GM10266 (cell line): ENCODE measurements at regions not wholly inside any gene's neighbourhood (a gene's known extent, or its start where the extent isn't known, plus 50 kb on each side); places are given as distances from the start of the nearest gene placed in this dataset.

Source experiments
- DNase-seq: peaks from one replicate; pipeline ENCODE4 v3.0.0; 2012; ENCODE audit errors: extremely low spot score
- CTCF ChIP-seq: IDR thresholded peaks from 2 replicates; pipeline ENCODE4 v1.5.1; 2012; ENCODE audit warnings: mild to moderate bottlenecking, low read depth; ENCODE audit not compliant: control insufficient read depth, insufficient read depth; ENCODE audit errors: missing control alignments

GRCh38 chr5:107021575-107021974, 649.2 kb downstream of the EFNA5 start:
- TF ChIP-seq CTCF = no peak
- DNase-seq = no peak

- TF ChIP-seq CTCF = no peak
- DNase-seq = no peak
These were observed 650.1 kb downstream of the EFNA5 start for GRCh38 chr5:107020626-107021025.

DNA sequence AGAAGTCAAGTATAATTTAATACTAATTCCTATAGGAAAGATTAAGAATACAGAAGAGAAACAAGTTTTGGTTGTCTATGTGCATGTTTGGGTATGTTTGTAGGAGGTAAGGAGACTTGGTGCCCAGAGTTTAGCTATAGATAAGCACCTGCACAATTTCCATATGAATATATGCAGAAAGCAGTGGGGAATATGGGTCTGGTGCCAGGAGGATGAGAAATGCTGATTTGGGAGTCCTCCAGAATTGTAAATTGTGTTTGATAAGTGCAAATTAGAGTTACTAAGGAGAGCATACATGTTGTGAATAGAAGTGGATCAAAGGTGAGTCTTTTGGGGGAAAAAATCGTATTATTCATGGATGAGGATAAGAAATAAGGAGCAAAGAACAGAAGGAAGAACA, 653.1 kb downstream of the EFNA5 start:
- no peak for TF ChIP-seq CTCF
- DNase-seq = no peak

- DNase-seq = no peak
- no peak for TF ChIP-seq CTCF
These were observed 658.4 kb downstream of the EFNA5 start for GRCh38 chr5:107012371-107012770.

GRCh38 chr5:107011605-107012004, 659.1 kb downstream of the EFNA5 start:
- TF ChIP-seq CTCF = no peak
- DNase-seq = no peak

GRCh38 chr5:107010060-107010459, 660.7 kb downstream of the EFNA5 start:
- DNase-seq = no peak
- TF ChIP-seq CTCF = no peak

DNA sequence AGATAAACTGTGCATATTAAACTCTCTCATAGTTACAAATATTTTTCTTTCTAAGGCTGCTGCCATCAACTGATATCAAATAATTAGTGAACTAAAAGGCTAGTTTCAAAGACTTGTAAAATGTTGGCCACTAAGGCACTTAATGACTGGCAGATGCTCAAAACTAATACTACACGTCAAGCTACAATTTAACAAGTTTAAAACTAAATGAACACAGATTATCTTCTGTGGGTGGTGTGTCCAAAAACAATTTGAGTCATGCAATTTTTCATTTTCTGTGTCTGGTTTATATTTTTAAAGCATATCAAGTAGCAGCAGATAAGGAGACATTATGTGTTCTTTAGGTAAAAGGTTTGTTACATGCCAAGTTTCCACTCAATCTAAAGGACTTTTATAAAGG, 665.1 kb downstream of the EFNA5 start:
- DNase-seq = no peak
- TF ChIP-seq CTCF = no peak

DNA sequence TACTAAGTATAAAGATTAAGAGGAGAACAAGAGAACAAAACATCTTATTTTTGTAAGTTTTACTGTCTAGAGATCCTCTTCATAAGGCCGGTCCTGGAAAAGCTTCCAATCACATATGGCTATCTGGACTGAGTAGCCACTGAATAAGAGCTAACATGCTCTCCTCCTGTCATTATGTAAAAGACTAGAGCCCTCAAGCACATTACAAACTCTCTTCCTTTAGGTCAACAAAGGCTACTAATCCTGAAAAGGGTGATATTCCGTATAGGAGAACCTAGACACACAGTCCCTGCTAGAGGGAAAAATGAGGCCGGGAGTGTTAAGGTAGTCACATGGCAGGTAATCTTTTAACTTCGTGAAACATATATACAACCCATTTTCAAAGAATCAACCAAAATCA, 665.6 kb downstream of the EFNA5 start:
- no peak for DNase-seq
- TF ChIP-seq CTCF = no peak
